ENCODE measurements at regions not wholly inside any gene's neighbourhood (a gene's known extent, or its start where the extent isn't known, plus 50 kb on each side); places are given as distances from the start of the nearest gene placed in this dataset.

GRCh38 chr16:86322806-86323205 lies 187.5 kb upstream of the FOXF1 start:
- intact Hi-C loops (cut with micrococcal nuclease; ENCODE audit: unreplicated experiment) (no loop called here), in situ Hi-C loops (cut with MboI) (no loop called here)
- FAIRE-seq (no peak), DNase-seq (ENCODE audit: low read depth, low spot score) (no peak), ATAC-seq (no peak)
- Histone ChIP-seq H3K9me3 (replicated peaks; ENCODE audit: control insufficient read depth, insufficient read depth, low read length) (no peaks in the 10 kb centered on the region), H3K4me3 (no peak overlapping the region), H3K4me1 (ENCODE audit: control insufficient read depth, insufficient read depth, low read length) (no peaks in the 10 kb centered on the region), H3K27ac (ENCODE audit: control insufficient read depth, insufficient read depth) (no peak overlapping the region), H2AFZ (ENCODE audit: control insufficient read depth, low read depth, low read length) (no peak overlapping the region), H3K79me2 (ENCODE audit: control insufficient read depth, insufficient read depth, low read length) (no peaks in the 10 kb centered on the region), H4K20me1 (ENCODE audit: control insufficient read depth, insufficient read depth) (no peaks in the 10 kb centered on the region; the same call in 1 of the 2 replicates), H3K27me3 (replicated peaks in 1 of 2; ENCODE audit: control insufficient read depth in 2 of 2, insufficient read depth in 2 of 2, low read length in 1 of 2) (peaks cover 0 to 5% of the 10 kb centered on the region in 2 experiments; a peak in 3 of 4 replicates), H3K36me3 (ENCODE audit: control insufficient read depth in 2 of 2, insufficient read depth in 2 of 2, low read length in 1 of 2) (no peaks in the 10 kb centered on the region), H3K9ac (ENCODE audit: control insufficient read depth, insufficient read depth, low read length) (no peak overlapping the region), H3K4me2 (ENCODE audit: control insufficient read depth, insufficient read depth) (no peak overlapping the region)
- SMC1A ChIA-PET (ENCODE audit: uncharacterized antibody, unreplicated experiment) = no interaction called here
- TF ChIP-seq EP300 (IDR thresholded peaks at IDR 0.05; ENCODE audit: borderline replicate concordance in 1 of 2, control insufficient read depth in 1 of 2, low read depth in 2 of 2, low read length in 2 of 2) (no peak), CEBPB (IDR thresholded peaks at IDR 0.05; ENCODE audit: borderline replicate concordance in 1 of 2, low read depth in 2 of 2, low read length in 2 of 2) (no peak), CBX3 (IDR thresholded peaks at IDR 0.05; ENCODE audit: borderline replicate concordance, low read depth) (no peak), ATF7 (IDR thresholded peaks at IDR 0.05; ENCODE audit: low read depth) (no peak), NFYA (IDR thresholded peaks at IDR 0.05; ENCODE audit: borderline replicate concordance, low read depth, low read length) (no peak), POLR2AphosphoS2 (IDR thresholded peaks at IDR 0.05; ENCODE audit: low read depth, low read length) (no peak), EZH2 (IDR thresholded peaks at IDR 0.05; ENCODE audit: borderline replicate concordance, control insufficient read depth, low read depth, low read length) (no peak), RCOR1 (conservative IDR thresholded peaks at IDR 0.05; ENCODE audit: low read depth, low read length) (no peak), IRF3 (IDR thresholded peaks at IDR 0.05) (no peak), ZZZ3 (IDR thresholded peaks at IDR 0.05; ENCODE audit: control insufficient read depth, insufficient read length, low read depth) (no peak), SMAD5 (IDR thresholded peaks at IDR 0.05; ENCODE audit: low read depth) (no peak), NR2F1 (conservative IDR thresholded peaks at IDR 0.05) (no peak), RUNX3 (IDR thresholded peaks at IDR 0.05; ENCODE audit: low read length) (no peak), SREBF1 (IDR thresholded peaks at IDR 0.05; ENCODE audit: low read length) (no peak), SKIL (IDR thresholded peaks at IDR 0.05; ENCODE audit: low read depth, poor library complexity, severe bottlenecking) (no peak)
- POLR2A ChIA-PET = no interaction called here
- CTCF ChIA-PET = no interaction called here
- RAD21 ChIA-PET (ENCODE audit: unreplicated experiment) = no interaction called here
- BruUV-seq (replicated peaks) = no TSS peak
- WGBS (ENCODE audit: insufficient coverage, insufficient replicate concordance, low lambda C conversion rate, missing lambda C conversion rate) = 19% methylated on average over 8 of the region's 8 CpGs

Measured in GM12878 (cell line).